M059J (cell line): ENCODE measurements at regions not wholly inside any gene's neighbourhood (a gene's known extent, or its start where the extent isn't known, plus 50 kb on each side); places are given as distances from the start of the nearest gene placed in this dataset.
A peak's percentile ranks its signal among the peaks of the same experiment; 100 is the strongest.
"Not testable (repeated sequence)": the region's sequence is repeated elsewhere in the genome, so short reads cannot be mapped to it uniquely, and the experiment has no call there.

Source experiments
- DNase-seq: peaks from one replicate; pipeline ENCODE4 v3.0.0-alpha.2; 2012; ENCODE audit warnings: low read depth

DNA sequence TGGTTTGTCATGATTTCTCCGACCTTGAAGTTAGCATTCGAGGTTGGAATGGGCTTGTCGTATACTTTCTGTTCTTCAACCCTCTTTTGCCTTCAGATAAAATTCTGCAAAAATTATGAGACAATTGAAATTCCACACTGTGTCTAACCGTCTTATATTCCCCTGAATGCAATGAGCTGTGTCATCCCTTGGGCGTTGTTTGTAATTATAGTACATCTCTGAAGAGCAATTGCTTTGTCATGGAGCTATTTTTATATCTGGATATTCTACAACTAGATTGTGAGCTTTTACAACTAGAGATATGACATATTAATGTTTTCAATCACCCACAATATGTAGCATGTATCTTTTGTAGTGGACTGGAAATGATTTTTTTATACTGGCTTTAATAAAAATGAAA, 631.8 kb upstream of the SLC10A2 start:
- no peak for DNase-seq

DNA sequence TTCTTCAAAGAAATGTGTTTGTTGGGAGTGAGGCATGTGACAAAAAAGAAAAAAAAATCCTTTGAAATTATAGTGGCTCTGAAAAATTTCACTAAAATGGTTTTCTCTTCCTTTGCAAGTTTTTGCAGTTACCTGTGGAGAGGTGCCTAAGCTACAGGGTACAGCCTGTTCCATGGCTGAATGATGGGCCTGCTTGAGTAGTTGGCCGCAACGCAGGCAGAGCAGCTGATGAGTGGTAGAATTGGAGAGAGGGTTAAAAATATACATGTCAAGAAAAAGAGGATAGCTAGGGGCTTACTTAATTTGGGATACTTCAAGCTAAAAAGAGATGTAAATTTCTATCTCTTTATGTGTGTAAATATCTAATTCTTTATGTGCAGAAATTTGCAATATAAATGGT, 629.1 kb upstream of the SLC10A2 start:
- DNase-seq: no peak

DNA sequence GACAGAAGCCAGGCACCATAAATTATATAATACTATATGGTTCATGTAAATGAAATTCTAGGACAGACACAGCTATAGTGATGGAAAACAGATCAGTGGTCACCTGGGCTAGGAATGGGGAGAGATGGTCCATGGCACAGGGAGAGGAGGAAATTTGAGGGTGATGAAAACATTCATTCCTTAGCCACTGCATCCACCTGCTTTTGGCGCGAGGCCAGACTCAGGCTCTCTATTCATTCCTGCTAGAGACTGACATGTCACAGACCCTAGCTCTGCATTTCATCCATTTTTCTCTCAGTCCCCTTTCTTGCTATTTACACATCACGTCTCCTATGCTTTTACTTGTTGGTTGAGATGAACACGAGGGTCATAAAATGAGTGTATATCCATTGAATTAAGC, 628.3 kb upstream of the SLC10A2 start:
- DNase-seq: no peak

DNA sequence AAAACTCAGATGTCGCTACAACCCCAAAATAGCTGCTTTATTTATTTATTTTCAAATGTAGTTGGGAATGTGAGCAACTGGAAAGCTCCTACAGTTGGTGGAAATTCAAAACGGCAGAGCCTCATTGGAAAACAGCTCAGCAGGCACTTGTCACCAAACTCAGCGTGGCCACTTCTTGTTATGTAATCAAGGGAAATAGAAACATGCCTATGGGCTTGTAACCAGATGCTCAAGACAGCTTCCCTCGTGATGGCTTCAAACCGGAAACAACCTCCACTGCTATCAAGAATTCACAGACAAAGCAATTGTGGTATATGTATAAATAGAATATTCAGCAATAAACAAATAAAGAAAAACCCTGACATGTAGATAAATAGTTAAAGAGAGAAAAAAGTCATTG, 627.8 kb upstream of the SLC10A2 start:
- DNase-seq: no peak

DNA sequence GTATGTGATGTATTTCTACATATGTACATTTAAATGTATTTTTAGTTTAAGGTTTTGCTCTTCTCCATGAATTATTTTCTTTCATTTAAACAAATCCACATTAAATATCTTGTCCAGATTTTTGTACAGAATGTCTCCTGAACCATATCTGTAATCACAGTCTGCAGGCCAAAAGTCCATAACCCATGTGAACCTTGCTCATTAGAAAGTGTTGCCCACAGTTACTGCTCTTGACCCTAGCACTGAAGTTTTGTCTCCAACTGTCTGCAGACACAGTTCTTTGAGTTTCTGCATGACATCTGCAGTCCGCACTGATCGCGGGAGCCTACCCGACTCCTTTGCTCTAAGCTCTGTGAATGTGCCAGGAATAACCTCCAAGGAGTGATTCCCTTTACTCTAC, 626.2 kb upstream of the SLC10A2 start:
- DNase-seq: no peak

DNA sequence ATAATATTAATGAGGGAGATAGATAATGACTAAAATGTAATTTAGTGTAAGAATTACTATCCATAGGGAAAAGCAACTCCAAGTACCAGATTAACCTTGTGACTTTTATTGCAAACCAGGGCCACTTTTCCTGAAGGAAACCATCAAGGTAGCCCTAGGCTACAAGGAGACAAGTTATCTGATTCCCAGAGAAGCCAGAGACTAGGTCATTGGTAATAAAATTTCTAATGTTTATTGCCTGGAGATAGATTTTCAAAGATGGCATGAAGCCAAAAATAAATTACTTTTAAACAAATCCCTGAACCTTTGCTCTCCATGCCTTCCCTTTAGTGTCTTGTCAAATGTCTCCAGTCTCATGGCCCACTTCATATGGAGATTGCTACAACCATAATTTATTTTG, 610.1 kb upstream of the SLC10A2 start:
- DNase-seq: no peak

DNA sequence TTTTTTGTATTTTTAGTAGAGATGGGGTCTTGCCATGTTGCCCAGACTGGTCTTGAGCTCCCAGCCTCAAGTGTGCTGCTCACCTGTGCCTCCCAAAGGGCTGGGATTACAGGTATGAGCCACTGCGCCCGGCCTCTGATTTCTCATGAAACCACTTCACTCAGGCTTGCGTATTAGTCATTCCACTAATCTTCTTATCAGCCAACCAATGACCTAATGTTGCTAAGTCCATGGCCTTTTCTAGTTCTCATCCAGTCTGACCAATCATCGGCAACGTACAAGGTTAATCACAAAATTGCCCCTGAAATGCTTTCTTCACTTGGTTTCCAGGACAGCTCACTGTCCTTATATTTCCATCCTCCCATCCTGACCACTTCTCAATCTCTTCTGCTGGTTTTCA, 605.3 kb upstream of the SLC10A2 start:
- DNase-seq: peak; percentile 3

DNA sequence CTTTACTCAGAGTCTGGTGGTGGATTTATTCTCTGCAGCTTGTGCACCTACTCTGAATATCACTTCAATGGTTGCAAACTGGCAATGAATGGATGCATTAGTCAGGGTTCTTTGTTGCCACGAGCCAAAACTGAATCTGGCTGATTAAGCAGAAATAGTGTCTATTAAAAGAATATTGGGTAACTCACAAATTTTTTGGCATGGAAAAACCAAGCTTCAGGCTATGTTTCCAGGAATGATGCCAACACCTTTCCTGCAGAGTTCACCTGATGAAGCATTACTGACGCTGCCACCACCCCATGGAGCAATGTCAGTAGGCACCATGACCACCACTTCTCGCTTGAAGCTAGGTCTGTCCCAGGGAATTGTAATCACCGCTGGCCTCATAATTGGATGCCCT, 597.8 kb upstream of the SLC10A2 start:
- DNase-seq: peak; percentile 13

DNA sequence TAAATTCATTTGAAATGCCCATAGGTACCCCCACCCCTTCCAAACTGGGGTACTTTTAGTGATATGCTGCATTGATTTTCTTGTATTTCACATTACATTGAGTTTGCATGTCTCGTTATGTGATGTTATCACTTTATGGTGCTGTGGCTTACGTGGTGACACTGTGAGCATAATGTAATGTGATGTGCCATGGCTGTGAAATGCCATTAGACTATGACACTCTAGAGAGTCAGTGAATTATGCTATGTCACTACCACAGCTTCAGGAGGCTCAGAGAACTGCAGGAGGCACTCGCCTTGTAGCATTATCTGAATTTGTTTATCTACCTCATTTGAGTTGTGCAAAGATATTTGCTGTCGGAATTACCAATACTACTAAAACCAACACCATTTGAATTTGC, 590.1 kb upstream of the SLC10A2 start:
- no peak for DNase-seq

DNA sequence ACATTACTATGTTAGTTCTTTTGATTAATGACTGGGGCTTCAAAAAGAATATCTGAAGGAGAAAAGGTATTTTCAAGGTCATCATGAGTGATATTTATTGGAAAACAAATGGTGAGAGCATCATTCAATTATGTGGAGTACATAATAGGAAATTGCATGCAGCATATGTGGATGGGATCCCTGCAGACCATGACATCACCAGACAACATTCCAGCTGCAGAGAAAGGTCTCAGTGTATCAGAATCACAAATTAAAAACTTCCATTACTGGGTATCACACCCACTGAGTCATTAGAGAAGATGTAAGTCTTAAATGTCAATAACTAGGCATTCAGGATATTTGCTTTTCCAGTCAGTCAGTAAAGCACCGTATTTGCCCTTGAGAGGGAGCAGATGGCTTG, 574.4 kb upstream of the SLC10A2 start:
- DNase-seq: no peak

DNA sequence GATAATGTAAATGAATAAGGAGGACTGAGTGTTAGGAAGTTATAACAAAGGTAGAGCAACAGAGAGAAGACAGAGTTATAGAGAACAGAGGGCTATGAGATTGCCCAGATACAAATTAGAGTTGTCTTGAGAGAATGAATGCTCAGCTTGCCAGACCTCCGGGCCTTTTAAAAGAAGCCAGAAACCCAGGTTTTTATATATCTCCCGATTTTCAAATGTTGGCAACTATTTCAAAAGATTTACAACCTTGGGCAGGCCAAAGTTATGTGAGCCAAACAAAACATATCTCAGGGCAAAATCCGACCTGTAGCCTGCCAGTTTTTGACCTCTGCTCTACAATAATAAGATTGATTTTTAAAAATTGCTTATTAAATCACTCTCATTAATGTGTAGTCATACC, 573.1 kb upstream of the SLC10A2 start:
- DNase-seq: no peak

DNA sequence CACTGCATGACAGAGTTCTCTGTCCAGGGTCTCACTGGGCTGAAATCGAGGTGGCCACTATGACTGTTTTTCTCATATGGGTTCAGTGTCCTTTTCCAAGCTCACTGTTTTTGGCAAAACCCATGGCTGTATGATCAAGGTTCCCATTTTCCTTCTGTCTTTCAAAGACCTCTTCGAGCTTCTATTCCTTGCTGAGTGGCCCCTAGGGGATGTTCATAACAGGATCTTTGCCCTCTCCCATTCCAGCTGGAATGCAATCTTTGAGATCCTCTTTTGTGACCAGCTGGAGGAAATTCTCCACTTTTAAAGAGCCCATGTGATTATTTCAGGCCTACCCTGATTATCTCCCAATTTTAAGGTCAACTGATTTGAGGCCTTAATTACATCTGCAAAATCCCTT, 572.5 kb upstream of the SLC10A2 start:
- DNase-seq: no peak

DNA sequence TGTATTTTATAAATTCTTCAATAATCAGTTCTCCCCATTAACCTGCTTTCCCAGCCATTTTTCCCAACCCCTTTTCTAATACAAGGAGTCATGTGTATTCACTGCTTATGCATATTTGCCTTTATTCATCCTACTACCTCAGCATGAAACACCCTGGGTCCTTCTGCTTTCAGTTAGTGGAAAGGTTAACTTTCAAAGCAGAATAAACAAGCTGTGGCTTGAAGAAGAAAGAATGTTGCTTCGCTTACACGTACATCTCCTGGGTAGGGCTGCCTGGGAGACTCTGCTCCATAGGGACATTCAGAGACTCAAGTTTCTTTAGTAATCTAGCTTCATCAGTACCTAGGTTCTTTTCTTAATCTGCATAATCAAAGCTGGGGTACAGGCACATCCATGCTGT, 567.8 kb upstream of the SLC10A2 start:
- no peak for DNase-seq

DNA sequence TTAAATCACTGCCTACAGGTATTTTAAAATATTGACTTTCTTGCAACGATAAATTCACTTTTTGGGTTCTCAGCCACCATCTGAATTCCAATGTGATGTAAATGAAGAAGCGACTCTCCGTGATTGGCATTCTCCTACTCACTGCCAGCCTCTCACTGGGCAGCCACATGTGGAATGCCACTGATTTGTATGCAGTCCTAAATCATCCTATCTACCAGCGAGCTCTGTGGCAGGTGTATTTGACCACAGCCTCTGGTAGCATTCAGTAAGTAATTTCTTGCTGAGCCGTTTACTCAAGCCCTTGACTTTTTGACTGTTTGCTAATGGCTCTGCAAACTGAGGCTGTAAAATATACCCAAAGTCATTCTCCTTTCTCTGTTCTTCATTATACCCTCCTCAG, 559.0 kb upstream of the SLC10A2 start:
- no peak for DNase-seq

DNA sequence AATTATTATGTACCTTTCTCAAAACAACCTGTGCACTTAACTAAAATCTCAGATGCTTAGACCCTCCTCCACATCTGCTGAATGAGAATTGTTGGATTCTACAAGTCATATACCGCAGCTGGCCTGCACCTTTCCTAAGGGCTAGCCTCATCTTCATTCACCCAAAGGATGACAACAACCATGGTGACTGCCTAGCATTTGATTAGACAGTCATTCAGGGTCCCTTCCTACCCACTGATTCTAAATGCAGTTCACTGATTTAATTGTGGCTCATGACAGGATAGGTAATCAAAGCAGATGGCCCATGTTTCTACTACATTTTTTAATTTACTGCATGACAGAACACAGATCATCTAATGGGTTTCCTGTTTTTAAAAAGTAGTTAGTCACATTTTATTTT, 551.9 kb upstream of the SLC10A2 start:
- no peak for DNase-seq

DNA sequence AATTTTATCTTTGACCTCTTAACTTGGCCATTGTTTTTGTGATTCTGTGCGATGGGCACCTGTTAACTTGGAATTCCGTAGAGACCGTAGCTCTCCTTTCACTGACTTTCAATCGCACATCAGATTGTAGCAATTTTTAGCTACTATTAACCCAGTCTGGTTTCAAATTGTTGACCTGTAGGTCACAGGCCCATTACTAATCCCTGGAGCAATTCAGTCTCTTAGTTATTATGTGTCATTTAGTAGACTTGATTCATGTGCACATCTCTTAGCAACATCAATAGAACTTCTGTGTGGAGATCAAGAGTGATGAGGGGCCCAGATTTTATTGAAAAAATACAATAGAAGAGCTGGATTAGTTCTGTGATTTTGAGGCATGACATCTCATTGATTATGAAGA, 549.6 kb upstream of the SLC10A2 start:
- no peak for DNase-seq

DNA sequence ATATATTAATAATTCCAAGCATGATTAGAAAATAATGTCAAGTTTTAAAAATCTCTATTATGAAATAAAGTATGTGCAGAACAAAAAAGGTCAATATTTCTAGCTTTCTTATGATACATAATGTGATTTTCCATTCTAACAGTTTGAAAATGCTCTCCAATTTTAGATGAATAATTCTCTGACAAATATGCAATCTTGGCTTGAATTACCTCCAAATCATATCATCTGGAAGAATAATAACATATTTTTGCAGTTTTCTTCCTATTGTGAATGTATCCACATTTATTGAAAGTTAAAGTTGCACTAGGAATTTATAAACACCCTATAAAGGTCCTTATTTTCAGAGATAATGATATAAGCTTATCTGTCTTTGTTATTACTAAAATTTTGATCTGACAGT, 548.5 kb upstream of the SLC10A2 start:
- no peak for DNase-seq

DNA sequence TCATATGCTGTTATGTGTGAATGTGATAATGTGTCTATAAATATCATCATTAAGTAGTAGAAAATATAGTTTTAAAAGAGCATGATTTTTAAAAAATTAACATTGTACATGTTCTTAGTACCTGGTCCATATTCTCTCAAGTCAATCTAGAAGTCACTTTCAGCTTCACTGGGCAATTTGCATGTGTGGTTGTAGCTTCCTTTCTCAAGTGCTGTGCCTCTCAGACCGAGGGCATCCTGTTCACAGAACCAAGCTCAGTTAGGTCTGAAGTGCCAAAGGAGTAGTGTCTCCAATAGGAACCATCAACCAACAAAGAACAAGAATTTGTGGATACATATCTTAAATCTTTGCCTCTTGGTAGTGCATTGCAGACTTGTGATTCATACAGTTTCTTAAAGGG, 541.8 kb upstream of the SLC10A2 start:
- DNase-seq: no peak

DNA sequence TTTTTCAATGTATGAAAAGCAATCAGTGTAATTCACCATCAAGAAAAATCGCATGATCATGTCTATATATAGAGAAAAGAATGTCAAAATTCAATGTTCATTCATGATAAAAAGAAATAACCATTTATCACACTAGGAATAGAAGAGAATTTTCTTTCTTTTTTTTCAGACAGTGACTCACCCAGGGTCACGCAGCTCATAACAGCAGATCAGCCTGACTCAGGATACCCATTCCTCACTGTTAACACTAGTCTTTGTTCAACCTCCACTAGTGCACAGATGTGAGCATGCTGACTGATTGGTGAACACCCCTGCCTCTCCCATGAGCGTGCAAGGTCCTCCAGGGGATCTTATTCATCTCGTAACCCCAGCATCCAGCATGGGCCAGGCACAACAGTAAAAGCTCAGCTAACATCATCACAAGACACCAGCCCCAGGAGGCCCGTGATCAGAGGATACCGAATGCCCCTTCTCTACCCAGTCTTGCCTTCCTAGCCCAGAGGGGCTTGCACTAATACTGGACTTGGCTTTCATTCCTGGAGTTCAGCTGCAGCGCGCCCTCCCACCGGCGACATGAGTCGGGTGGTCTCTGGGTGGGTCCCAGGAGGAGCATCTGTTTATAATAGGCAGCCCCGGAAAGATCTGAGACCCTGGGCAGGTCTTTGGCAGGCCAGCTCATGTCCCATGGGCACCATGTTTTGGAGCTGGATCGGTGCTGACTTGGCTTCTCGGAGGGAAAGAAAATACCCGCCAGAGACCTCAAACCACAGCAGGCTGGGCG, 539.5 kb upstream of the SLC10A2 start:
- no peak for DNase-seq

DNA sequence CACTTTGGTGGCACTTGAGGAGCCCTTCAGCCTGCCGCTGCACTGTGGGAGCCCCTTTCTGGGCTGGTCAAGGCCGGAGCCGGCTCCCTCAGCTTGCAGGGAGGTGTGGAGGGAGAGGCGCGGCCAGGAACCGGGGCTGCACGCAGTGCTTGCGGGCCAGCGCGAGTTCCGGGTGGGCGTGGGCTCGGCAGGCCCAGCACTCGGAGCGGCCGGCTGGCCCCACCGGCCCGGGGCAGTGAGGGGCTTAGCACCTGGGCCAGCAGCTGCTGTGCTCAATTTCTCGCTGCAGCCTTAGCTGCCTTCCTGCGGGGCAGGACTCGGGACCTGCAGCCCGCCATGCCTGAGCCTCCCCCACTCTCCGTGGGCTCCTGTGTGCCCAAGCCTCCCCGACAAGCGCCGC, 533.7 kb upstream of the SLC10A2 start:
- DNase-seq: not testable (repeated sequence)

DNA sequence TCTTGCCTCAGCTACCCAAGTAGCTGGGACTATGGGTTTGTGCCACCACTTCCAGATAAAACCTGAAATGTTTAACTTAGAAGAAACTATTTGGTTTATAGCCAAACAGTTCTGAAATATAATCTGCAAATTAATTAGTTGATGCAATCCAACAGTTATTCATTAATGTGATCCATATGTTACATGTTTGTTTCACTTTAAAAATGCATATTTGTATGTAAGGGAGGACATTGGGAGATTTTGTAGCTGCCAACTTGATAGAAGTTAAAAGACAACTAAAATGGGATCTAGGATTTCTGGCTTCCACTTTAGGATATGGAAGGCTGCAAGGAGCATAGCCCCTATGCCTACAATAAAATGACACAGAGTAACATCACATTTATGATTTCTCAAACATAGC, 532.5 kb upstream of the SLC10A2 start:
- no peak for DNase-seq

DNA sequence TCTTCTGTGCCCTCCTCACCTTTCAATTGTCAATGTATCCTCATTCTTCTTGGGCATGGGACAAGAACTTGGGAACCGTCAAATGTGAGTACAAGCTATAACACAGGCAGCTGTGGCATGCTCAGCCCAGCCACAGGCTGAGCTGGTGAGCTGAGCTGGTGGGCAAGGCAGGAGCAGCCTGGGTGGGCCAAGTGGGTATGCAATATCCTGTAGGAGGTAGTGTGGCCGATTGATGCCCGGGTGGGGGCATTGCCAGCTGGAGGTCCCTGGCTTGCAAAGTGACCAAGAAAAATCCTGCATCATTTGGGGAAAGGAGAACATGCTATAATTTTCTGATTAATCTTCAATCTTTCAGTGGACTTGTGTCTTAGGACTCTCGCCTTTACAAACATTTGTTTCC, 507.2 kb upstream of the SLC10A2 start:
- no peak for DNase-seq

DNA sequence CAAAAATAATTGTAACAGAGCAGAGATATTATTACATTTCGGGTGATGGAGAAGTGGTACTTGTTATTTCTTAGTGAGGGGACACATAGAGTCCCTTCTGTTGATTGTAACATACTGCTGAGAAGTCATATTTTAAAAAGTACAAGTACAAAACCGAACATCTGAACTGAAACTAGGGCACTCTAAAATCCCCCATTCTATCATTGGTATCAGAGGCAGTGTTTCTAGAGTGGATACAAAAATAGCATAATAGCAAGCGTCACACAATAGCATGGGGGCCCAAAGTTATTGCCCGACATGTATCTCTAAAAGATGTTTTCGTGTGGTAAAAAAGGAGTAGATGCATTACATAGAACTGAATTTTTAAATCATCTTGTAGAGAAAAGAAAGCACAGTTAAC, 502.1 kb upstream of the SLC10A2 start:
- DNase-seq: no peak

DNA sequence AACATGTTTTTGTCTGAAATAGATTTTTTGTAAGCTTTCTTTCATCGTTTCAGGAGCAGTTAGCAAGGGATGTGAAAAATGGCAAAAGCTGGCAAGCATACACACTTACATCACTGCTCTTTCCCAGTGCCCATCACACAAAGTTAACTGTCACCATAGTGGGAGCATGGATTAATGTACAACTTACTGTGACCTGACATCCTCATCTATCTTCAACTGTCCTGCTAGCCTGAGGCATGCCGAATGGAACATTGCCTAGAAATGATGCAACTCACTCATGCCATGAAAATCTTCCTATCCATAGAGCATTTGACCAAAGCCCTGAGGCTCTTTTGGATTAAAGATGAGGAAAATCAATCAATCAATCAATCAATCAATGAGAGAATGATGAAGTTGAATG, 491.7 kb upstream of the SLC10A2 start:
- DNase-seq: no peak
